ENCODE measurements at regions not wholly inside any gene's neighbourhood (a gene's known extent, or its start where the extent isn't known, plus 50 kb on each side); places are given as distances from the start of the nearest gene placed in this dataset.
"Not testable (repeated sequence)": the region's sequence is repeated elsewhere in the genome, so short reads cannot be mapped to it uniquely, and the experiment has no call there.

GRCh38 chr12:62045211-62045610 lies 215.0 kb upstream of the USP15 start:
- no peaks in the 10 kb centered on the region for H3K9me3 ChIP-seq (replicated peaks in 1 of 3)
- H3K4me3 ChIP-seq: no peak overlapping the region
- no peaks in the 10 kb centered on the region for H3K27me3 ChIP-seq
- H3K27ac ChIP-seq: no peak overlapping the region
- TF ChIP-seq CTCF (IDR thresholded peaks at IDR 0.05) (no peak), POLR2A (IDR thresholded peaks at IDR 0.05) (no peak)
- no peak for DNase-seq
- no peaks in the 10 kb centered on the region for H3K4me1 ChIP-seq (replicated peaks in 1 of 2)
- 59 to 81% (median 69%) methylated on average over 2 of the region's 2 CpGs for whole genome bisulfite sequencing, 4 donors
- intact Hi-C loops (cut with DNase I): no loop called here
- H3K36me3 ChIP-seq (replicated peaks in 1 of 2): no peaks in the 10 kb centered on the region

DNA sequence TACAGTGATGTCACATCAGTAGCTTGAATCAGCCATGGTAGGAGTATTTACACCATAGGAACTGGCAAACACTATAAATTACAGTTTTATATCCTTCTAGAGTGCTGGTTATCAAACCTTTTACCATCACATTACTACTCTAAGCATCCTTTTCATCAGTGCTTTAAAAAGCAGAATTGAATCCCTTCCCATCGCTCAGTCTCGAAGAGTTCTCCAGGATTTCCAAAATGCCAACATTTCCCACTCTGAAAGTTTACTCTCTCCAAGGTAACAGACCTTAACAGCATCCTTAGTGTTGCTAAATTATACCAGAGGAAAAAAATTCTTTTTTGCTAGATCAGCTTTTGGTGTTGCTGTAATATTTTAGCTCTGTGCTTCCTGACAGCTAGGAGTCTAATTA lies 209.4 kb upstream of the USP15 start:
- 95 to 100% (median 98%) methylated on average over 2 of the region's 2 CpGs for WGBS, 4 donors
- Histone ChIP-seq H3K27me3 (no peaks in the 10 kb centered on the region), H3K4me3 (no peak overlapping the region), H3K9me3 (replicated peaks in 1 of 3) (no peaks in the 10 kb centered on the region), H3K36me3 (replicated peaks in 1 of 2) (no peaks in the 10 kb centered on the region), H3K4me1 (replicated peaks in 1 of 2) (no peaks in the 10 kb centered on the region), H3K27ac (no peak overlapping the region)
- no peak for DNase-seq
- intact Hi-C loops (cut with DNase I): no loop called here
- no peak for TF ChIP-seq CTCF (IDR thresholded peaks at IDR 0.05)
- no peak for TF ChIP-seq POLR2A (IDR thresholded peaks at IDR 0.05)

- H3K36me3 ChIP-seq (replicated peaks in 1 of 2): no peaks in the 10 kb centered on the region
- no peak for TF ChIP-seq POLR2A (IDR thresholded peaks at IDR 0.05)
- no peak for TF ChIP-seq CTCF (IDR thresholded peaks at IDR 0.05)
- H3K27ac ChIP-seq: no peak overlapping the region
- H3K27me3 ChIP-seq: no peaks in the 10 kb centered on the region
- intact Hi-C loops (cut with DNase I): no loop called here
- no peak overlapping the region for H3K4me3 ChIP-seq
- no peaks in the 10 kb centered on the region for H3K4me1 ChIP-seq (replicated peaks in 1 of 2)
- no peaks in the 10 kb centered on the region for H3K9me3 ChIP-seq (replicated peaks in 1 of 3)
- DNase-seq: no peak
These were observed 190.2 kb upstream of the USP15 start for GRCh38 chr12:62069976-62070375.

GRCh38 chr12:62073236-62073635 lies 187.0 kb upstream of the USP15 start:
- not testable (repeated sequence) for H3K4me1 ChIP-seq (replicated peaks in 1 of 2)

GRCh38 chr12:62075870-62076269 lies 184.3 kb upstream of the USP15 start:
- H3K27ac ChIP-seq: no peak overlapping the region
- TF ChIP-seq CTCF (IDR thresholded peaks at IDR 0.05) (no peak), POLR2A (IDR thresholded peaks at IDR 0.05) (no peak)
- H3K4me1 ChIP-seq (replicated peaks in 1 of 2): no peaks in the 10 kb centered on the region
- no peak overlapping the region for H3K4me3 ChIP-seq
- no peaks in the 10 kb centered on the region for H3K9me3 ChIP-seq (replicated peaks in 1 of 3)
- 60 to 71% (median 65%) methylated on average over 1 of the region's 1 CpG for WGBS, 4 donors
- no peaks in the 10 kb centered on the region for H3K27me3 ChIP-seq
- intact Hi-C loops (cut with DNase I): no loop called here
- H3K36me3 ChIP-seq (replicated peaks in 1 of 2): no peaks in the 10 kb centered on the region
- DNase-seq: no peak

More at GRCh38 chr12:62073236-62073635, 187.0 kb upstream of the USP15 start:
- H3K4me3 ChIP-seq; H3K36me3 ChIP-seq (replicated peaks in 1 of 2); H3K27ac ChIP-seq; DNase-seq; H3K27me3 ChIP-seq; intact Hi-C loops (cut with DNase I); H3K9me3 ChIP-seq (replicated peaks in 1 of 3): not testable (repeated sequence)

Data from adrenal gland (tissue), 9 donors.